Liver (tissue), 8 donors: ENCODE measurements at regions not wholly inside any gene's neighbourhood (a gene's known extent, or its start where the extent isn't known, plus 50 kb on each side); places are given as distances from the start of the nearest gene placed in this dataset.

ENCODE experiments used
- DNase-seq: peaks from one replicate; pipeline ENCODE4 v3.0.0-alpha.2; 2017; ENCODE audit warnings: low spot score
- H3K27ac ChIP-seq, 2 donors: one replicate each; pipeline ENCODE4 v1.7.0; 2013; ENCODE audit warnings: inconsistent platforms in 2 of 2, low read length in 2 of 2, control low read depth in 1 of 2, low read depth in 1 of 2, mild to moderate bottlenecking in 1 of 2
- H3K27me3 ChIP-seq, 4 donors: one replicate each; pipeline versions ENCODE4 v1.6.1 to v1.7.0; 2013; ENCODE audit warnings: low read length in 3 of 4, inconsistent platforms in 1 of 4, mild to moderate bottlenecking in 1 of 4, moderate library complexity in 1 of 4; ENCODE audit not compliant: control insufficient read depth in 4 of 4, insufficient read depth in 4 of 4
- H3K36me3 ChIP-seq, 4 donors: one replicate each; pipeline versions ENCODE4 v1.6.1 to v1.7.0; 2013; ENCODE audit warnings: low read length in 3 of 4, mild to moderate bottlenecking in 3 of 4, low read depth in 1 of 4, moderate library complexity in 1 of 4; ENCODE audit not compliant: control insufficient read depth in 4 of 4, insufficient read depth in 3 of 4
- H3K4me1 ChIP-seq, 4 donors: one replicate each; pipeline versions ENCODE4 v1.6.1 to v1.7.0; 2013; ENCODE audit warnings: low read length in 3 of 4, mild to moderate bottlenecking in 3 of 4, moderate library complexity in 1 of 4; ENCODE audit not compliant: control insufficient read depth in 4 of 4, insufficient read depth in 4 of 4
- H3K4me3 ChIP-seq, 3 donors: one replicate each; pipeline versions ENCODE4 v1.6.1 to v1.7.0; 2013; ENCODE audit warnings: low read length in 3 of 3, control low read depth in 1 of 3, low read depth in 1 of 3, mild to moderate bottlenecking in 1 of 3
- H3K9ac ChIP-seq, 2 donors: one replicate each; pipeline ENCODE4 v1.7.0; 2013; ENCODE audit warnings: low read length in 2 of 2, mild to moderate bottlenecking in 2 of 2, moderate library complexity in 2 of 2, control low read depth in 1 of 2, low read depth in 1 of 2
- H3K9me3 ChIP-seq, 4 donors: one replicate each; pipeline versions ENCODE4 v1.6.1 to v1.7.0; 2013; ENCODE audit warnings: low read length in 3 of 4; ENCODE audit not compliant: control insufficient read depth in 4 of 4
- EGR1 ChIP-seq, 2 donors: IDR thresholded peaks; 2 replicates each; pipeline ENCODE4 v1.6.1; 2016 to 2018; ENCODE audit warnings: antibody characterized with exemption in 2 of 2, low read depth in 2 of 2
- GABPA ChIP-seq, 2 donors: IDR thresholded peaks in 1 of 2; conservative IDR thresholded peaks in 1 of 2; 2 replicates each; pipeline ENCODE4 v1.6.1; 2016; ENCODE audit warnings: antibody characterized with exemption in 2 of 2, mild to moderate bottlenecking in 1 of 2, moderate library complexity in 1 of 2
- HNF4A ChIP-seq, 2 donors: conservative IDR thresholded peaks; 2 replicates each; pipeline ENCODE4 v1.6.1; 2016; ENCODE audit warnings: antibody characterized with exemption in 2 of 2, mild to moderate bottlenecking in 2 of 2
- HNF4G ChIP-seq: IDR thresholded peaks from 2 replicates; pipeline ENCODE4 v1.6.1; 2016; ENCODE audit warnings: antibody characterized with exemption
- NR2F2 ChIP-seq: IDR thresholded peaks from 2 replicates; pipeline ENCODE4 v1.6.1; 2016; ENCODE audit warnings: antibody characterized with exemption
- RAD21 ChIP-seq, 2 donors: IDR thresholded peaks; 2 replicates each; pipeline ENCODE4 v1.6.1; 2016; ENCODE audit warnings: antibody characterized with exemption in 2 of 2, mild to moderate bottlenecking in 2 of 2
- RXRA ChIP-seq, 2 donors: IDR thresholded peaks; 2 replicates each; pipeline ENCODE4 v1.6.1; 2017 to 2018; ENCODE audit warnings: antibody characterized with exemption in 2 of 2, mild to moderate bottlenecking in 1 of 2
- SP1 ChIP-seq: IDR thresholded peaks from 2 replicates; pipeline ENCODE4 v1.6.1; 2018; ENCODE audit warnings: antibody characterized with exemption, mild to moderate bottlenecking
- TAF1 ChIP-seq: conservative IDR thresholded peaks from 2 replicates; pipeline ENCODE4 v1.6.1; 2016; ENCODE audit warnings: antibody characterized with exemption, mild to moderate bottlenecking
- YY1 ChIP-seq: IDR thresholded peaks from 2 replicates; pipeline ENCODE4 v1.6.1; 2016; ENCODE audit warnings: antibody characterized with exemption, mild to moderate bottlenecking
- WGBS: extraction: QIAGEN DNeasy Blood & Tissue Kit; methylation state at CpG from one replicate; pipeline ENCODE4 v1.1.7; 2013; 5-methylcytosine and 5-hydroxymethylcytosine counted together
- TF ChIP-seq, protein P1 (sequence below): IDR thresholded peaks from 2 replicates; pipeline ENCODE4 v1.6.1; 2016; ENCODE audit warnings: antibody characterized with exemption
- TF ChIP-seq, protein P2 (sequence below): fragments of 150-350 bp; IDR thresholded peaks from 2 replicates; pipeline ENCODE4 v1.5.1; 2017; ENCODE audit warnings: improper control_type of control experiment, low read depth, low read length; ENCODE audit not compliant: missing input control
- TF ChIP-seq, protein P3 (sequence below): IDR thresholded peaks from 2 replicates; pipeline ENCODE4 v1.6.1; 2016; ENCODE audit warnings: antibody characterized with exemption
- TF ChIP-seq, protein P4 (sequence below): IDR thresholded peaks from 2 replicates; pipeline ENCODE4 v1.6.1; 2016; ENCODE audit warnings: antibody characterized with exemption
- donor health status: healthy.
- donor health status: healthy.
- donor health status: healthy.
- donor health status: healthy.
- donor health status: healthy.

DNA sequence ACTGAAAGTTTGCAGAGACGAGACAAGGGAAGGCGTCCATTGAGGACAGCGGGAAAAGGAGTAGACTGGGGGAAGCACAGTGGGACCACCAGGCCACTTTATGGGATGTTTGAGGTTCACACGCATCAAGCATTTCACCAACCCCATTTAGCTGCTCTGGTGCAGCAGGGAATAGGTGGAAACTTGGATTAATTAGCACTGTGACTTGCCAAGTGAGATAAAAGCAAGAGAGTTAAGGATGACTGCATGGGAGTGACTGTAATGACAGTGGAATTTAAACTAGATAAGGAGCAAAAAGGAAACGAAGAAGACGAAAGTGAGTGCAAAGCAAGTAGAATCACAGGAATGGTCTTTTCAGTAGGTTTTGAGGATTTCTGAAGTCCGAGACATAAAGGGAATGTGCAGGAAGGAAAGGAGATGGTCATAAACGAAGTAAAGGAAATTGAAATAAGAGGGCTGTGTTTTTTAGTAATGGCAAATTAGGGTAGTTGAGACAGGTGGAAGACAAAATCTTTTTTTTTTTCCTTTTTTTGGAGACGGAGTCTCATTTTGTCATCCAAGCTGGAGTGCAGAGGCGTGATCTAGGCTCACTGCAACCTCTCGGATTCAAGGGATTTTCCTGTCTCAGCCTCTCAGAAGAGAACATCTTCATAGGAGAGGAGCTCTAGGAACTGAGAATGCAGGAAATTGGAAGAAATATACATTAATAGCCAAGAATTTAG, 119.0 kb upstream of the MAP9 start:
- peak overlapping the region in 1 of 3 donors; percentile 20 for H3K4me3 ChIP-seq
- DNase-seq = no peak
- H3K27me3 ChIP-seq = no peaks in the 10 kb centered on the region
- no peak overlapping the region for H3K9ac ChIP-seq
- no peaks in the 10 kb centered on the region for H3K36me3 ChIP-seq
- peak overlapping the region in 1 of 2 donors; percentile 50 for H3K27ac ChIP-seq
- H3K9me3 ChIP-seq = no peaks in the 10 kb centered on the region
- TF ChIP-seq, protein P1, sequence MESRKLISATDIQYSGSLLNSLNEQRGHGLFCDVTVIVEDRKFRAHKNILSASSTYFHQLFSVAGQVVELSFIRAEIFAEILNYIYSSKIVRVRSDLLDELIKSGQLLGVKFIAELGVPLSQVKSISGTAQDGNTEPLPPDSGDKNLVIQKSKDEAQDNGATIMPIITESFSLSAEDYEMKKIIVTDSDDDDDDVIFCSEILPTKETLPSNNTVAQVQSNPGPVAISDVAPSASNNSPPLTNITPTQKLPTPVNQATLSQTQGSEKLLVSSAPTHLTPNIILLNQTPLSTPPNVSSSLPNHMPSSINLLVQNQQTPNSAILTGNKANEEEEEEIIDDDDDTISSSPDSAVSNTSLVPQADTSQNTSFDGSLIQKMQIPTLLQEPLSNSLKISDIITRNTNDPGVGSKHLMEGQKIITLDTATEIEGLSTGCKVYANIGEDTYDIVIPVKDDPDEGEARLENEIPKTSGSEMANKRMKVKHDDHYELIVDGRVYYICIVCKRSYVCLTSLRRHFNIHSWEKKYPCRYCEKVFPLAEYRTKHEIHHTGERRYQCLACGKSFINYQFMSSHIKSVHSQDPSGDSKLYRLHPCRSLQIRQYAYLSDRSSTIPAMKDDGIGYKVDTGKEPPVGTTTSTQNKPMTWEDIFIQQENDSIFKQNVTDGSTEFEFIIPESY = no peak
- TF ChIP-seq SP1 = no peak
- H3K4me1 ChIP-seq = peaks cover 0 to 3% (median 2%) of the 10 kb centered on the region in 4 donors
- 72% methylated on average over 11 of the region's 11 CpGs for WGBS

DNA sequence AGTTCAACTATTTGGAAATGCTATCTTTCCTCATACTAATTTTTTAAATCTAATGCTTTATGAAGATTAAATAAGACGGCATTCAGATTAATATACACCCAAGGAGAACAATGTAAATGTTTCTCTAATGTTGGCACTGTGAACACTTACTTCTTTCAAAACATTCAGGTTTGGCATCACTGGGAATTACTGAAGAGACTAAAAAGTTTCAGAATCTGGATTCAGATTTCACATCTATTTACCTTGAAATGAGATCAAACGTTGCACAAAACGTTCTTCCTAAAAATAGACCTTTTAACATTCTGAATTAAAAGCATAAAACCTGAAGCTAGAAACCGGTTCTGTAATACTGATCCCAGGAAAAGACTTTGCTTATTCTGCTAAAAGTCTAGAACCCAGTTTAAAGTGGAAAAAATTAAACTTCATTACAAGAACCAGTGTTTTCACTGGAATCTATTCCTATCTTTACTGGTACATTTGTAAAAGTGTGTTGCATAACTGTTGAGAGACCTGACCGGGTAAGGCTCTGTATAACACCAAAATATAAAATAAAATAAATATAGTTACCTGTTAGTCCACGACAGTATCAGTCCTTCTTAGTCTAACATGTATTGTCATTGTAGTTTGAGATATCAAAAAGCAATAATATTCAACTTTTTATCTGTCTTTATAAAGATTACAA, 117.4 kb upstream of the MAP9 start:
- Histone ChIP-seq H3K36me3 (no peaks in the 10 kb centered on the region), H3K27me3 (no peaks in the 10 kb centered on the region), H3K4me1 (peaks cover 0 to 3% (median 2%) of the 10 kb centered on the region in 4 donors), H3K4me3 (no peak overlapping the region), H3K27ac (no peak overlapping the region), H3K9me3 (no peaks in the 10 kb centered on the region), H3K9ac (no peak overlapping the region)
- TF ChIP-seq, protein P2, sequence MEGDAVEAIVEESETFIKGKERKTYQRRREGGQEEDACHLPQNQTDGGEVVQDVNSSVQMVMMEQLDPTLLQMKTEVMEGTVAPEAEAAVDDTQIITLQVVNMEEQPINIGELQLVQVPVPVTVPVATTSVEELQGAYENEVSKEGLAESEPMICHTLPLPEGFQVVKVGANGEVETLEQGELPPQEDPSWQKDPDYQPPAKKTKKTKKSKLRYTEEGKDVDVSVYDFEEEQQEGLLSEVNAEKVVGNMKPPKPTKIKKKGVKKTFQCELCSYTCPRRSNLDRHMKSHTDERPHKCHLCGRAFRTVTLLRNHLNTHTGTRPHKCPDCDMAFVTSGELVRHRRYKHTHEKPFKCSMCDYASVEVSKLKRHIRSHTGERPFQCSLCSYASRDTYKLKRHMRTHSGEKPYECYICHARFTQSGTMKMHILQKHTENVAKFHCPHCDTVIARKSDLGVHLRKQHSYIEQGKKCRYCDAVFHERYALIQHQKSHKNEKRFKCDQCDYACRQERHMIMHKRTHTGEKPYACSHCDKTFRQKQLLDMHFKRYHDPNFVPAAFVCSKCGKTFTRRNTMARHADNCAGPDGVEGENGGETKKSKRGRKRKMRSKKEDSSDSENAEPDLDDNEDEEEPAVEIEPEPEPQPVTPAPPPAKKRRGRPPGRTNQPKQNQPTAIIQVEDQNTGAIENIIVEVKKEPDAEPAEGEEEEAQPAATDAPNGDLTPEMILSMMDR = no peak
- DNase-seq = no peak
- 47% methylated on average over 6 of the region's 6 CpGs for WGBS

DNA sequence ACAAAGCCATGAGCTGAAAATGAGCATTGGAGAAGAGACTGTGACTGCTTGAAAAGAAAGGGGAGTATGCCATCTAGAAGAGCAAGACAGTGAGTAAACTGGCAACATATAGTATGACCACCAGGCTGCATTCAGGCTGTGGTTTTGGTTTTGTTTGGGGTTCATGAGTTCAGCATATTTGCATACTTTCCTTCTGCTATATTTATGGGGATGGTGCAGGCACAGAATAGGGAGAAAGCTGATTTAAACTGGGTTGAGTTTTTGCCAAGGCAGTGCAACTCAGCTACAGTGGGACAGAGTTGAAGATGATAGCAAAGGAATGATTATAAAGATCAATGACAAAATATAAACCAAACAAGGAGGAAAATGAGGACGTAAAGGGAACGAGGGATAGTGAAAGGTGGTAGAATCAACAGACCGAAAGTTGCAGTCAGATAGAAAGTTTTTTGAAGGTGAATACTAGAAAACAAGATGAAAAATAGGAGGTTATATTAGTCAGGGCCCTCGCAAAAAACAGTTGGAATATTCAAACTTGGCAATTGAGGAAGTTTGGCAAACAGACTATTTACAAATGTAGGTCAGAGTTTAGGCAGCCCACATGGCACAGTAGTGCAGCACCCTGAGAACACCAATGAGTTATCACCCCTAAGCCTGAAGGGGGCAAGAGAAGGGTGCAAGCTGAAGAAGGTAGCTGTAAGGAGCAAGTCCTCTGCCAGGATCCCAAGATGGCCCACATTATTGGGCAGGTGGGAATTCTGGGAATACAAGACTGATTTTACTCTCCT, 114.8 kb upstream of the MAP9 start:
- Histone ChIP-seq H3K9ac (no peak overlapping the region), H3K4me3 (no peak overlapping the region), H3K36me3 (no peaks in the 10 kb centered on the region), H3K27me3 (no peaks in the 10 kb centered on the region), H3K27ac (no peak overlapping the region), H3K9me3 (no peaks in the 10 kb centered on the region), H3K4me1 (peaks cover 0 to 3% (median 2%) of the 10 kb centered on the region in 4 donors)
- no peak for DNase-seq
- 62% methylated on average over 4 of the region's 4 CpGs for WGBS
- TF ChIP-seq NR2F2 (no peak), HNF4A (conservative IDR thresholded peaks at IDR 0.05) (no peak), RAD21 (IDR thresholded peaks at IDR 0.05) (no peak), EGR1 (IDR thresholded peaks at IDR 0.05; ENCODE audit: low read depth in 2 of 2) (no peak), RXRA (IDR thresholded peaks at IDR 0.05) (no peak), TAF1 (no peak), HNF4G (no peak), GABPA (IDR thresholded peaks at IDR 0.05 in 1 of 2, conservative IDR thresholded peaks at IDR 0.05 in 1 of 2) (no peak), YY1 (no peak)
- TF ChIP-seq, protein P3, sequence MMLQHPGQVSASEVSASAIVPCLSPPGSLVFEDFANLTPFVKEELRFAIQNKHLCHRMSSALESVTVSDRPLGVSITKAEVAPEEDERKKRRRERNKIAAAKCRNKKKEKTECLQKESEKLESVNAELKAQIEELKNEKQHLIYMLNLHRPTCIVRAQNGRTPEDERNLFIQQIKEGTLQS = no peak
- TF ChIP-seq, protein P4, sequence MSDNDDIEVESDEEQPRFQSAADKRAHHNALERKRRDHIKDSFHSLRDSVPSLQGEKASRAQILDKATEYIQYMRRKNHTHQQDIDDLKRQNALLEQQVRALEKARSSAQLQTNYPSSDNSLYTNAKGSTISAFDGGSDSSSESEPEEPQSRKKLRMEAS = no peak
- TF ChIP-seq, protein P1 = no peak
